NCI-H2171 (cell line): ENCODE measurements at regions not wholly inside any gene's neighbourhood (a gene's known extent, or its start where the extent isn't known, plus 50 kb on each side); places are given as distances from the start of the nearest gene placed in this dataset.
A peak's percentile ranks its signal among the peaks of the same experiment; 100 is the strongest.

Experiments used
- DNase-seq: peaks from one replicate; lab custom pipeline; 2025; lab: John Stamatoyannopoulos, UW

- DNase-seq = no peak
Measured at GRCh38 chr12:93944911-93945310, 203.5 kb upstream of the PLXNC1 start.

- DNase-seq = peak; percentile 32
Measured at GRCh38 chr12:93946542-93947150, 201.7 kb upstream of the PLXNC1 start.

- no peak for DNase-seq
Measured at GRCh38 chr12:93947486-93947885, 200.9 kb upstream of the PLXNC1 start.

GRCh38 chr12:93950311-93950710, 198.1 kb upstream of the PLXNC1 start:
- no peak for DNase-seq

- DNase-seq = no peak
Measured at GRCh38 chr12:93954166-93955112, 193.9 kb upstream of the PLXNC1 start.

DNA sequence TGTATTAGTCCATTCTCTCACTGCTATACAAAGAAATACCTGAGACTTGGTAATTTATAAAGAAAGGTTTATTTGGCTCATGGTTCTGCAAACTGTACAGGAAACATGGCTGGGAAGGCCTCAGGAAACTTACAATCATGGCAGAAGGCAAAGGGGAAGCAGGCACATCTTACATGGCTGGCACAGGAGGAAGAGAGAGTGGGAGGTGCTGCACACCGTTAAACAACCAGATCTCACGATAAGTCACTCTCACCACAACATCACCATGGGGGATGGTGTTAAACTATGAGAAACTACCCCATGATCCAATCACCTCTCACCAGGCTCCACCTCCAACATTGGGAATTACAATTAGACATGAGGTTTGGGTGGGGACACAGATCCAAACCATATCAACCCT, 191.8 kb upstream of the PLXNC1 start:
- DNase-seq = no peak

DNA sequence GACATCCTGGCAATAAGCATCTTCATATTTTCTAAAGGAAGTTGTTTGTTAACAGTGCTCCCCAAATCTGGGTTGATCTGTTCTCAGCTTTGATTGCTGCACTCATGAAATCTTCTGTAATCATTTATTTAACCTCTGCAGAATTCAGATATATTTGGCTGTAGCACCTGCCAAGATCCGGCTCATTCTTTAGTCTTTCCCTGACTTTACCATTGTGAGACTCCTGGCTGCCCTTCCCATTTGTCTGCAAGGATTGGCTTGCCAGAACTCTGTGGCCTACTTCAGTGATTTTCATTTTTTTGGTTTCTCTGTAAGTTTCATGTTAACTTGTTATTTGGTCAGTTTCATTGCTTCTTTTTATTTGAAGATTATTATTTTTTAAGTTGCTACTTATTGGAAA, 191.2 kb upstream of the PLXNC1 start:
- no peak for DNase-seq

DNA sequence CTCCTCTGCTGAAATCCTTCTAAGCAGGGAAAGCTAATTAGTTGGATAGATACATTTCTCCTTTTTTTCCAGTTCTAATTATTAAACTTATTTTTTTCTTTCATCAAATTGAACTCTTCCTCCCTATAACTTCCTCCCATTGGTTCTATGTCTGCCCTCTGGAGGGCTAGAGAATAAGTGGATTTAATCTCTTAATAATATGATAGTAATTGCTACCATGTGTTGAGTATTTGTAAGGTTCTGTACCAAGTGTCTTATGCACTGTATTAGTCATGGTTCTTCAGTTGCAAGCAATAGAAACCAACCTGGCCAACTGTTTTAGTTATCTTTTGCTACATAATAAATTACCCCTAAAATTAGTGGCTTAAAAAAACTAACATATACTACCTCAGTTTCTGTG, 190.5 kb upstream of the PLXNC1 start:
- no peak for DNase-seq

- DNase-seq = no peak
Measured at GRCh38 chr12:93959657-93960056, 188.7 kb upstream of the PLXNC1 start.

DNA sequence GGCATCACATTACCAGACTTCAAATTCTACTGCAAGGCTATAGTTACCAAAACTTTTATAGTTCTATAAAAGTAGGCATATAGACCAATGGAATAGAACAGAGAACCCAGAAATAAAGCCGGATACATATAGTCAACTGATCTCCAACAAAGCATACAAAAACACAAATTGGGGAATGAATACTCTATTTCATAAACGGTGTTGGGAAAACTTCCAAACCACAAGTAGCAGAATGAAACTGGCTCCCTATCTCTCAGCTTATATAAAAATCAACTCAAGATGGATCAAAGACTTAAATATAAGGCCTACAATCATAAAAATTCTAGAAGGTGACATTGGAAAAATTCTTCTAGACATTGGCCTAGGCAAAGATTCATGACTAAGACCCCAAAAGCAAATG, 187.9 kb upstream of the PLXNC1 start:
- no peak for DNase-seq

GRCh38 chr12:93962336-93962735, 186.0 kb upstream of the PLXNC1 start:
- no peak for DNase-seq

DNA sequence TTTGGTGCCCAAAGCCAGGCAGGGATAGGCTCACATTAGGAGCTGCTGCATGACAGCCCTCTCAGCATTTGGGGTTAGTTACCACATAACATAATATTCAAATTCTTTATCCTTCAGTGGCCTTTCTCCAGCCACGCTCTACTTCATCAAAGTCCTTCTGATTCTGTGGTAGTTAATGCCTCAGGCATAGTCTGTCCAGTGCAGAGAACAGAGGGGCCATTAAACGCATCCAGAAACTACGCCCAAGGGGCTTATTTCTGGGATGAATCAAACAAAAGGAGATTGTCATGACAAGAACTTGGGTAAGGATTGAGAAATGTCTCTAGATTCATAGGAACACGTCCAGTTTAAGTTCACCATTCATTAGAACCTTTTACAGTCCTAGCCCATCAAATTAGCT, 183.4 kb upstream of the PLXNC1 start:
- no peak for DNase-seq

DNA sequence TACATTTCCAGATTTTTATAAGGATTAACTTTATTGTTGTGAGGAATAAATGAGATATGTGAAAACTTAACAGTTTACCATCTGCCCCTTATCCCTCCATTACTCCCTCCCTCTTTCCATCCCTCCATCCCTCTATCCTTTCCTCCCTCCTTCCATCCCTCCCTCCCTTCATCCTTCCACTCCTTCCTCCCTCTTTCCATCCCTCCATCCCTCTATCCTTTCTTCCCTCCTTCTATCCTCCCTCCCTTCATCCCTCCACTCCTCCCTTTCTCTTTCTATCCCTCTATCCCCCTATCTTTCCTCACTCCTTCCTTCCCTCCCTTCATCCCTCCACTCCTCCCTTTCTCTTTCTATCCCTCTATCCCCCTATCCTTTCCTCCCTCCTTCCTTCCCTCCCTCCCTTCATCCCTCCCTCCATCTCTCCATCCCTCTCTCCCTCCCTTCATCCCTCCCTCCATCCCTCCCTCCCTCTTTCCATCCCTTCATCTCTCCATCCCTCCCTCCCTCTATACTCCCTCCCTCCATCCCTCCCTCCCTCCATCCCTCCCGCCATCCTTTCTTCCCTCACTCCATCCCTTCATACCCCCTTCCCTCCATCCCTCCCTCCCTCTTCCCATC, 181.8 kb upstream of the PLXNC1 start:
- DNase-seq = no peak

DNA sequence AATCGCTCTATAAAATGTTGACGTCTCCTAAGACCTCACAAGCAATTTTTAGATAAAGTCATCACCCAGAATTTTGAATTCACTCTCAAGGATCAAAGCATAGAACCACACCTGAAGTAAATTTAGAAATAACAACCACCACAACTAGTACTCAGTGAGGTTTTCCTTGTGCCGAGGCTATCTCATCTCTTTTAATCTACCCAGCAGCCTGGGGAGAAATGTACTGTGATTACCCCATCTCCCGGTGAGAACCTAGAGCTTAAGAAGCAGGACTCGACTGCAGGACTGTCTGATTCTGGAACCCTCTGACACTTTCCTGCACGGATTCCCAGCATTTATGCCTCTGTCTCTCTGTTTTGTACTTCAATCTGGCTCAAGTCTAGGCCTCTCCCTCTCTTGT, 180.9 kb upstream of the PLXNC1 start:
- no peak for DNase-seq

DNA sequence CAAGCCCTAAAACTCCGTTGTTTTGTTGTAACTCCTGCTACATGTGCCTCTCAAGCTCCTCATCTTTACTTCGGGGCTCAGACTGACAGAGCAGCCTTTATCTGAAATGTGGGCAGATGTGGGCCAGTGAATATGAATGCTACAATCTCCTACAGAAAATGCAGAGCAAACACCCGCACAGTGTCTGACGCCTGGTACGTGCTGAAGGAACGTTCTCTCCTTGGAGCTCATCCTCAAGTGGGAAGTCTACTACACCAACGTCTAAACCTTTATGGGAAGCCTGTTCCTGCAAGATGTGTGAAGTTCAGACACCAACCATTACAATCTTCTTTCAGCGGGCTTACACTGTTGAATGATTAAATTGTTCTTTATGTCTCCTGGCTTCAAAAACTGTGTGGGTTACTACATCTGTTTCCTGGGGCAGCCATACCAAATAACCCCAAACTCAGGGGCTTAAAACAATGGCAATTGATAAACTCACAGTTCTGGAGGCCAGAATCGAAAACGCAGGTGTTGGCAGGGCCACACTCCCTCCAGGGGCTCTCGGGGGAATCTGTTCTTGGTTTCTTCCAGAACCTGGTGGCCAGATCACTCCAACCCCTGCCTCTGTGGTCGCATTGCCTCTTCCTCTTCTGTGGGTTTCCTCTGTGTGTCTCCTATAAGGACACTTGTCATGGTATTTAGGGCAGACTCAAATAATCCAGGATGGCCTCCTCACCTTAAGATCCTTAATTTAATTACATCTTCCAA, 179.7 kb upstream of the PLXNC1 start:
- no peak for DNase-seq

GRCh38 chr12:93970900-93971688, 177.3 kb upstream of the PLXNC1 start:
- DNase-seq = no peak

- no peak for DNase-seq
Measured at GRCh38 chr12:93972411-93973208, 175.8 kb upstream of the PLXNC1 start.

DNA sequence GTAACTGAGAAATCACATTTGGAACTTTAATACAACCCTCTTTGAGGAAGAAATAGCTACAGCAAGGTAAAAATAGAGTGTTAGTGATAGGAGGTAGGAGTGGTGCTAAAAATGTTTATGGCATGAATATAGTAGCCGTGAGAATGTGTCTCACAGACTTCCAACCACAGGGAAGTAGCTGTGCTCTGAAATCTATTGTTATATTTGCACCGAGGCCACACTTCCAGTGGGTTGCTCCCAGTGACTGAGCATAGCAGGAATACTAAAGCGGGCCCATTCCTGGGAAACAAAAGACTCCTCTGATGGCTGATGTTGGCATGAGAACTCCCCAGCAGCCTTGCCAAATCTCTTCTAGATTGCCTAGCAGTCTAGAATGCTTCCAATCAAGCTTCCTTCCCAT, 174.1 kb upstream of the PLXNC1 start:
- no peak for DNase-seq

DNA sequence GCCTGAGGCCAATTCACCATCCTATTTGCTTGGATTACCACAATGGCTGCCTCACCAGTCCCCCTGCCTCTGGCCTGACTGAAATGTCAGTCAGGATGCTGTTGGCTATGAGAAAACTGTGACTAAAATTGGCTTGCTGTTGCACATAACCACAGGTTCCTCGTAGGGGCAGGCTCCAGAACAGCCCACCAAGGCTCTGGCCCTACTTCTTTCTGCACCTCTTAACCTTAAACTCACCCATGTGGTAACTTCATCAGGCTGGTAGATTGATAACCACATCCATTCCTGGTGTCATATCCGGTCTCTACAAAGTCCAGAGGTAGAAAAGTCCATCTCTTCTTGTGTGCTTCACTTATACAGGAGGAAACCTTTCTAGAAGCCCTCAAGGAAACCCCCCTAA, 172.4 kb upstream of the PLXNC1 start:
- DNase-seq = no peak

DNA sequence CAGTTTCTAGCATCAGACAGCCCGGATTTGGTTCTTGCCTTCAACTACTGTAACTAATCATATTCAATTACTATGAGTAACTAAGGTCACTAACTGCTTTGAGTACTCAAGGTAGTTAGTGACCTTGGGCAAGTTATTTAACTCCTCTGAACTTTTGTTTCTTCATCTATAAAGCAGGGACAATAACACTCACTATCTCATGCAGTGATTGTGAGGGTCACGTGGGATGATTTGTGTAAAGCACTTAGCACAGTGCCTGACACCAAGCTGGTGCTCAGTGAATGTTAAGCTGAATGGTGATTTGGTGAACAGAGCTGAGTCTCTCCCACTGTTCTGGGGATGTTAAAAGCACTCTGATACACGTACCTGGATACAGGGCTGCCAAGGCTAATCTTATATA, 171.3 kb upstream of the PLXNC1 start:
- DNase-seq = no peak

- DNase-seq = no peak
Measured at GRCh38 chr12:93978553-93978952, 169.8 kb upstream of the PLXNC1 start.
